IMR-90 (cell line): ENCODE measurements at regions not wholly inside any gene's neighbourhood (a gene's known extent, or its start where the extent isn't known, plus 50 kb on each side); places are given as distances from the start of the nearest gene placed in this dataset.

Experiments
- ATAC-seq: fragments of 200-7000 bp; cut with Tn5 transposase; 2 replicates; pipeline ENCODE4 v1.9.1; 2020; ENCODE audit warnings: low read depth, mild to moderate bottlenecking, moderate library complexity
- BruUV-seq: library from RNA; stranded (reverse); fragments of 400-500 nt; replicated peaks from 2 replicates; lab custom pipeline; 2021; lab: Mats Ljungman, UMichigan
- CTCF ChIA-PET: fragments of 300-600 bp; formaldehyde crosslinking; extraction: SDS; loops from one replicate; lab custom pipeline; 2021; ENCODE audit warnings: antibody characterized with exemption; lab: Yijun Ruan, JAX
- POLR2A ChIA-PET: fragments of 300-600 bp; sonication (Branson Sonifier 250); formaldehyde crosslinking; loops from one replicate; lab custom pipeline; 2022; ENCODE audit warnings: antibody characterized with exemption; ENCODE audit not compliant: unreplicated experiment; lab: Charles Lee
- DNase-seq: peaks from one replicate; pipeline ENCODE4 v3.0.0; 2013
- H2AFZ ChIP-seq: replicated peaks from 2 replicates; pipeline ENCODE3; 2013; ENCODE audit warnings: low read length, mild to moderate bottlenecking; ENCODE audit not compliant: poor library complexity
- H2AK5ac ChIP-seq: 2 replicates; pipeline ENCODE4 v1.6.1; 2013; ENCODE audit warnings: low read depth, low read length, inconsistent platforms
- H2AK9ac ChIP-seq: replicated peaks from 2 replicates; pipeline ENCODE3; 2013; ENCODE audit warnings: mild to moderate bottlenecking, low read depth, low read length, moderate library complexity; ENCODE audit not compliant: poor library complexity
- H2BK120ac ChIP-seq: 2 replicates; pipeline ENCODE4 v1.6.1; 2013; ENCODE audit warnings: low read depth, low read length, inconsistent platforms
- H2BK15ac ChIP-seq: 3 replicates; pipeline ENCODE4 v1.6.1; 2013; ENCODE audit warnings: low read depth, low read length, inconsistent platforms
- H2BK20ac ChIP-seq: 2 replicates; pipeline ENCODE4 v1.6.1; 2013; ENCODE audit warnings: low read depth, mild to moderate bottlenecking, inconsistent platforms, low read length, moderate library complexity
- H2BK5ac ChIP-seq: 2 replicates; pipeline ENCODE4 v1.6.1; 2013; ENCODE audit warnings: mild to moderate bottlenecking, low read depth, low read length, inconsistent platforms; ENCODE audit not compliant: poor library complexity, severe bottlenecking
- H3K14ac ChIP-seq: replicated peaks from 2 replicates; pipeline ENCODE4 v1.6.1; 2013; ENCODE audit warnings: low read depth, low read length, inconsistent platforms
- H3K18ac ChIP-seq: 2 replicates; pipeline ENCODE4 v1.6.1; 2013; ENCODE audit warnings: low read depth, low read length, control low read depth
- H3K23ac ChIP-seq: 2 replicates; pipeline ENCODE4 v1.6.1; 2013; ENCODE audit warnings: low read depth, low read length, inconsistent platforms
- H3K27ac ChIP-seq: 2 replicates; pipeline ENCODE4 v1.5.1; 2013; ENCODE audit warnings: mild to moderate bottlenecking, control low read depth, low read length; ENCODE audit not compliant: insufficient read depth
- H3K27me3 ChIP-seq: 2 replicates; pipeline ENCODE4 v1.6.1; 2013; ENCODE audit warnings: low read length; ENCODE audit not compliant: control insufficient read depth, insufficient read depth
- H3K36me3 ChIP-seq: 2 replicates; pipeline ENCODE4 v1.6.1; 2013; ENCODE audit warnings: low read length, mixed read lengths; ENCODE audit not compliant: control insufficient read depth, insufficient read depth
- H3K4ac ChIP-seq: 2 replicates; pipeline ENCODE4 v1.6.1; 2013; ENCODE audit warnings: low read depth, low read length, inconsistent platforms
- H3K4me1 ChIP-seq: 2 replicates; pipeline ENCODE4 v1.6.1; 2013; ENCODE audit warnings: low read length, mixed read lengths; ENCODE audit not compliant: control insufficient read depth, insufficient read depth
- H3K4me2 ChIP-seq: 2 replicates; pipeline ENCODE4 v1.6.1; 2013; ENCODE audit warnings: low read depth, mild to moderate bottlenecking, control low read depth, low read length, moderate library complexity
- H3K4me3 ChIP-seq: 2 replicates; pipeline ENCODE4 v1.5.1; 2013; ENCODE audit warnings: low read depth, mild to moderate bottlenecking, control low read depth, low read length, moderate library complexity; ENCODE audit not compliant: insufficient read depth
- H3K56ac ChIP-seq: 2 replicates; pipeline ENCODE4 v1.6.1; 2013; ENCODE audit warnings: low read length, inconsistent platforms; ENCODE audit not compliant: insufficient read depth; ENCODE audit errors: extremely low read depth
- H3K79me1 ChIP-seq, 2 experiments: 2 replicates each; pipeline ENCODE4 v1.6.1; 2013; ENCODE audit warnings: low read length in 2 of 2, inconsistent platforms in 1 of 2, low read depth in 1 of 2
- H3K9ac ChIP-seq: 2 replicates; pipeline ENCODE4 v1.6.1; 2013; ENCODE audit warnings: low read depth, low read length, control low read depth
- H3K9me1 ChIP-seq: 2 replicates; pipeline ENCODE4 v1.6.1; 2013; ENCODE audit warnings: low read length, inconsistent platforms; ENCODE audit not compliant: insufficient read depth
- H3K9me3 ChIP-seq: 2 replicates; pipeline ENCODE4 v1.6.1; 2013; ENCODE audit warnings: low read length; ENCODE audit not compliant: control insufficient read depth, insufficient read depth
- H4K20me1 ChIP-seq: 2 replicates; pipeline ENCODE4 v1.6.1; 2013; ENCODE audit warnings: low read length, inconsistent platforms; ENCODE audit not compliant: insufficient read depth
- H4K5ac ChIP-seq: 2 replicates; pipeline ENCODE4 v1.6.1; 2013; ENCODE audit warnings: mild to moderate bottlenecking, low read depth, low read length, control low read depth
- H4K8ac ChIP-seq, 2 experiments: 2 replicates each; pipeline ENCODE4 v1.6.1; 2013; ENCODE audit warnings: low read depth in 2 of 2, low read length in 2 of 2, control low read depth in 1 of 2, inconsistent platforms in 1 of 2
- H4K91ac ChIP-seq: 2 replicates; pipeline ENCODE4 v1.6.1; 2013; ENCODE audit warnings: low read depth, low read length, inconsistent platforms; ENCODE audit not compliant: insufficient read depth
- CEBPB ChIP-seq: IDR thresholded peaks from 2 replicates; pipeline ENCODE4 v1.6.1; 2012; ENCODE audit warnings: low read depth, low read length, improper control_type of control experiment
- CTCF ChIP-seq: conservative IDR thresholded peaks from 2 replicates; pipeline ENCODE4 v1.5.1; 2012; ENCODE audit warnings: mild to moderate bottlenecking, low read depth, low read length, improper control_type of control experiment
- MAFK ChIP-seq: IDR thresholded peaks from 2 replicates; pipeline ENCODE4 v1.6.1; 2012; ENCODE audit warnings: low read depth, low read length, improper control_type of control experiment
- MAZ ChIP-seq: IDR thresholded peaks from 2 replicates; pipeline ENCODE4 v1.6.1; 2012; ENCODE audit warnings: low read depth, mild to moderate bottlenecking, low read length, improper control_type of control experiment, moderate library complexity, borderline replicate concordance
- RCOR1 ChIP-seq: IDR thresholded peaks from 2 replicates; pipeline ENCODE4 v1.6.1; 2012; ENCODE audit warnings: mild to moderate bottlenecking, low read length, improper control_type of control experiment; ENCODE audit not compliant: insufficient replicate concordance
- WGBS, 2 experiments: methylation state at CpG; one replicate each; pipeline versions ENCODE4 v1.1.5 to v1.1.7; 2013; ENCODE audit warnings: missing lambda C conversion rate in 2 of 2; ENCODE audit not compliant: insufficient read length in 1 of 2; ENCODE audit errors: extremely low coverage in 2 of 2; 5-methylcytosine and 5-hydroxymethylcytosine counted together
- dilution Hi-C: fragments of 300-500 bp; cut with HindIII; formaldehyde crosslinking; loops from one replicate; pipeline ENCODE4 v1.14.3; 2018; ENCODE audit warnings: low sequenced_read_pairs; ENCODE audit not compliant: unreplicated experiment
- in situ Hi-C: fragments of 300-500 bp; cut with MboI; formaldehyde crosslinking; loops from 3 replicates; pipeline ENCODE4 v1.14.3; 2019; ENCODE audit warnings: low sequenced_read_pairs, inconsistent platforms, mixed read lengths
- intact Hi-C: fragments of 100-400 bp; cut with micrococcal nuclease; formaldehyde crosslinking; loops from 2 replicates; pipeline ENCODE4 v1.10.0; 2022

GRCh38 chr9:135018306-135018915 is 69.1 kb upstream of the OLFM1 start:
- BruUV-seq, result no TSS peak
- no peak overlapping the region for H2AFZ ChIP-seq

More at GRCh38 chr9:135018306-135018915, 69.1 kb upstream of the OLFM1 start:
- Histone ChIP-seq H3K9me1 (no peaks in the 10 kb centered on the region), H2BK120ac (no peak overlapping the region), H4K91ac (no peak overlapping the region), H4K5ac (no peak overlapping the region), H3K4me1 (no peaks in the 10 kb centered on the region), H2AK9ac (no peak overlapping the region), H3K36me3 (no peaks in the 10 kb centered on the region), H3K9me3 (no peaks in the 10 kb centered on the region), H3K4ac (no peak overlapping the region), H2AK5ac (no peak overlapping the region), H4K20me1 (no peaks in the 10 kb centered on the region), H2BK20ac (no peak overlapping the region), H3K27me3 (peaks cover 7% of the 10 kb centered on the region; the same call in 1 of the 2 replicates), H3K56ac (no peak overlapping the region), H3K23ac (no peak overlapping the region), H2BK5ac (no peak overlapping the region), H4K8ac (no peak overlapping the region), H3K79me1 (no peaks in the 10 kb centered on the region), H2BK15ac (no peak overlapping the region), H3K9ac (no peak overlapping the region), H3K4me2 (no peak overlapping the region), H3K14ac (no peak overlapping the region), H3K4me3 (no peak overlapping the region), H3K27ac (no peak overlapping the region), H3K18ac (no peak overlapping the region)
- CTCF ChIA-PET, result no interaction called here
- intact Hi-C loops (no loop called here), in situ Hi-C loops (no loop called here), dilution Hi-C loops (no loop called here)
- TF ChIP-seq CEBPB, result no peak
- TF ChIP-seq MAFK, result no peak
- no peak for TF ChIP-seq CTCF
- TF ChIP-seq MAZ, result no peak
- no peak for TF ChIP-seq RCOR1
- POLR2A ChIA-PET, result no interaction called here
- DNase-seq (no peak), ATAC-seq (no peak)
- 60% methylated on average over 3 of the region's 13 CpGs; no CpG with 5 or more reads in 1 of the 2 experiments for WGBS, 2 experiments
